HCT116 (cell line): ENCODE measurements at regions not wholly inside any gene's neighbourhood (a gene's known extent, or its start where the extent isn't known, plus 50 kb on each side); places are given as distances from the start of the nearest gene placed in this dataset.

Experiments
- ATAC-seq: fragments of 200-7000 bp; cut with Tn5 transposase; 2 replicates; pipeline ENCODE4 v1.9.1; 2020; ENCODE audit warnings: mild to moderate bottlenecking, moderate library complexity
- BruUV-seq: library from RNA; stranded (reverse); fragments of 400-500 nt; replicated peaks from 2 replicates; lab custom pipeline; 2021; lab: Mats Ljungman, UMichigan
- CTCF ChIA-PET: fragments of 300-600 bp; sonication (Branson Sonifier 250); formaldehyde crosslinking; loops from one replicate; lab custom pipeline; 2021; ENCODE audit warnings: antibody characterized with exemption; lab: Charles Lee
- POLR2A ChIA-PET: fragments of 300-600, 350-600 bp; sonication (Branson Sonifier 250); formaldehyde crosslinking; loops from one replicate; lab custom pipeline; 2021; ENCODE audit warnings: antibody characterized with exemption; lab: Charles Lee
- RAD21 ChIA-PET, 2 experiments: fragments of 300-600 bp; sonication (Branson Sonifier 250); formaldehyde crosslinking; loops; one replicate each; lab custom pipeline; 2023; ENCODE audit warnings: low total read pairs in 2 of 2; ENCODE audit not compliant: uncharacterized antibody in 2 of 2, unreplicated experiment in 2 of 2, low non-redundant PET in 1 of 2; lab: Charles Lee
- DNase-seq: peaks from one replicate; pipeline ENCODE4 v3.0.0-alpha.2; 2010; ENCODE audit warnings: low read depth, low spot score
- H2AFZ ChIP-seq: fragments of 200-600 bp; shearing (Covaris generic), sonication (generic); 2 replicates; pipeline ENCODE4 v1.6.1; 2017; ENCODE audit warnings: low read depth, mixed run types, mixed read lengths, antibody characterized with exemption, low read length; ENCODE audit not compliant: poor library complexity, severe bottlenecking
- H3K27ac ChIP-seq: 2 replicates; pipeline ENCODE4 v1.5.1; 2012; ENCODE audit warnings: low read depth, low read length
- H3K27me3 ChIP-seq: fragments of 200-600 bp; sonication (generic); 2 replicates; pipeline ENCODE4 v1.6.1; 2016; ENCODE audit warnings: mixed run types, low read length, mixed read lengths; ENCODE audit not compliant: insufficient read depth
- H3K36me3 ChIP-seq, 2 experiments: fragments of 200-500 bp in 1 of 2; fragments of 200-600 bp in 1 of 2; sonication (Bioruptor generic) in 1 of 2; sonication (generic) in 1 of 2; 2 replicates each; pipeline versions ENCODE4 v1.5.1 to v1.6.1; 2014 to 2016; ENCODE audit warnings: low read length in 2 of 2, inconsistent platforms in 1 of 2, mixed read lengths in 1 of 2, mixed run types in 1 of 2; ENCODE audit not compliant: insufficient read depth in 2 of 2, control insufficient read depth in 1 of 2
- H3K4me1 ChIP-seq, 2 experiments: fragments of 200-600 bp in 1 of 2; sonication (generic) in 1 of 2; 2 replicates each; pipeline versions ENCODE4 v1.5.1 to v1.6.1; 2012 to 2017; ENCODE audit warnings: low read length in 2 of 2, inconsistent platforms in 1 of 2, mild to moderate bottlenecking in 1 of 2, mixed read lengths in 1 of 2, mixed run types in 1 of 2, moderate library complexity in 1 of 2; ENCODE audit not compliant: insufficient read depth in 2 of 2, control insufficient read depth in 1 of 2
- H3K4me2 ChIP-seq: fragments of 200-600 bp; sonication (generic); 2 replicates; pipeline ENCODE4 v1.6.1; 2017; ENCODE audit warnings: mixed run types, low read length, mixed read lengths
- H3K4me3 ChIP-seq, 2 experiments: fragments of 200-600 bp in 1 of 2; sonication (generic) in 1 of 2; replicated peaks in 1 of 2; 2 replicates each; pipeline ENCODE4 v1.5.1; 2011 to 2016; ENCODE audit warnings: low read length in 2 of 2, control low read depth in 1 of 2, low read depth in 1 of 2, mild to moderate bottlenecking in 1 of 2, mixed read lengths in 1 of 2, mixed run types in 1 of 2
- H3K79me2 ChIP-seq: fragments of 200-600 bp; sonication (generic); 2 replicates; pipeline ENCODE4 v1.6.1; 2017; ENCODE audit warnings: mild to moderate bottlenecking, mixed run types, low read length, moderate library complexity, mixed read lengths; ENCODE audit not compliant: insufficient read depth
- H3K9ac ChIP-seq: fragments of 200-600 bp; sonication (generic); 2 replicates; pipeline ENCODE4 v1.6.1; 2016; ENCODE audit warnings: low read length, mixed read lengths
- H3K9me2 ChIP-seq: fragments of 200-600 bp; sonication (generic), shearing (Covaris generic); 2 replicates; pipeline ENCODE4 v1.6.1; 2017; ENCODE audit warnings: mixed run types, mild to moderate bottlenecking, moderate library complexity; ENCODE audit not compliant: insufficient read depth
- H3K9me3 ChIP-seq, 2 experiments: fragments of 200-500 bp in 1 of 2; fragments of 200-600 bp in 1 of 2; sonication (Bioruptor generic) in 1 of 2; sonication (generic) in 1 of 2; 2 replicates each; pipeline ENCODE4 v1.6.1; 2014 to 2017; ENCODE audit warnings: low read length in 2 of 2, mixed read lengths in 2 of 2, inconsistent platforms in 1 of 2, low read depth in 1 of 2, mild to moderate bottlenecking in 1 of 2, mixed run types in 1 of 2, moderate library complexity in 1 of 2; ENCODE audit not compliant: control insufficient read depth in 1 of 2, insufficient read depth in 1 of 2
- H4K20me1 ChIP-seq: fragments of 200-600 bp; sonication (generic), shearing (Covaris generic); 2 replicates; pipeline ENCODE4 v1.6.1; 2017; ENCODE audit warnings: mixed run types, mild to moderate bottlenecking, moderate library complexity; ENCODE audit not compliant: insufficient read depth
- ATF3 ChIP-seq: IDR thresholded peaks from 2 replicates; pipeline ENCODE4 v1.6.1; 2012
- CBX3 ChIP-seq: IDR thresholded peaks from 2 replicates; pipeline ENCODE4 v1.6.1; 2012; ENCODE audit warnings: low read depth
- CEBPB ChIP-seq: IDR thresholded peaks from 2 replicates; pipeline ENCODE4 v1.6.1; 2012; ENCODE audit warnings: low read depth
- CTCF ChIP-seq, 3 experiments: fragments of 200-600 bp in 1 of 3; sonication (generic) in 1 of 3; IDR thresholded peaks in 2 of 3; conservative IDR thresholded peaks in 1 of 3; 2 replicates each; pipeline ENCODE4 v1.5.1; 2012 to 2017; ENCODE audit warnings: low read depth in 2 of 3, low read length in 2 of 3, antibody characterized with exemption in 1 of 3, borderline replicate concordance in 1 of 3, control low read depth in 1 of 3, mild to moderate bottlenecking in 1 of 3, mixed read lengths in 1 of 3, mixed run types in 1 of 3, moderate library complexity in 1 of 3; ENCODE audit not compliant: insufficient read depth in 1 of 3
- EGR1 ChIP-seq: IDR thresholded peaks from 2 replicates; pipeline ENCODE4 v1.6.1; 2012; ENCODE audit warnings: low read depth
- ELF1 ChIP-seq: IDR thresholded peaks from 2 replicates; pipeline ENCODE4 v1.6.1; 2012; ENCODE audit warnings: low read depth, borderline replicate concordance
- MAX ChIP-seq: IDR thresholded peaks from 2 replicates; pipeline ENCODE4 v1.6.1; 2012
- POLR2A ChIP-seq: IDR thresholded peaks from 2 replicates; pipeline ENCODE4 v1.7.0; 2011; ENCODE audit warnings: borderline replicate concordance; ENCODE audit not compliant: insufficient read depth, insufficient read length; ENCODE audit errors: extremely low read depth
- POLR2AphosphoS5 ChIP-seq: IDR thresholded peaks from 2 replicates; pipeline ENCODE4 v1.6.1; 2011; ENCODE audit warnings: mild to moderate bottlenecking, low read depth, low read length, moderate library complexity
- RAD21 ChIP-seq: IDR thresholded peaks from 2 replicates; pipeline ENCODE4 v1.6.1; 2012; ENCODE audit warnings: low read depth, mild to moderate bottlenecking
- REST ChIP-seq: IDR thresholded peaks from 2 replicates; pipeline ENCODE4 v1.6.1; 2012; ENCODE audit warnings: low read depth
- SIN3A ChIP-seq: IDR thresholded peaks from 2 replicates; pipeline ENCODE4 v1.6.1; 2012; ENCODE audit warnings: low read depth
- SRF ChIP-seq: IDR thresholded peaks from 2 replicates; pipeline ENCODE4 v1.6.1; 2012; ENCODE audit warnings: low read depth
- TCF7L2 ChIP-seq: IDR thresholded peaks from 2 replicates; pipeline ENCODE4 v1.7.0; 2011; ENCODE audit warnings: borderline replicate concordance, inconsistent platforms; ENCODE audit not compliant: insufficient read depth, insufficient read length; ENCODE audit errors: extremely low read depth
- YY1 ChIP-seq: IDR thresholded peaks from 2 replicates; pipeline ENCODE4 v1.6.1; 2011; ENCODE audit warnings: low read length, low read depth, moderate library complexity, mild to moderate bottlenecking; ENCODE audit not compliant: insufficient replicate concordance; ENCODE audit errors: extremely low read depth
- ZBTB33 ChIP-seq: IDR thresholded peaks from 2 replicates; pipeline ENCODE4 v1.6.1; 2011; ENCODE audit warnings: mild to moderate bottlenecking, low read length, moderate library complexity; ENCODE audit not compliant: insufficient replicate concordance; ENCODE audit errors: extremely low read depth
- ZNF274 ChIP-seq: fragments of 200-500 bp; sonication (Bioruptor generic); IDR thresholded peaks from 2 replicates; pipeline ENCODE4 v1.6.1; 2014; ENCODE audit warnings: mild to moderate bottlenecking, low read depth, low read length, inconsistent platforms
- intact Hi-C: fragments of 100-400 bp; cut with micrococcal nuclease; formaldehyde crosslinking; loops from 2 replicates; pipeline ENCODE4 v1.10.0; 2022

- ChIA-PET CTCF (interaction anchor here (1.3 to 1.4 kb wide), 2 partner anchors 13 to 332 kb away, joined by 3 to 4 read pairs; no protein-coding TSS in a partner anchor), POLR2A (no interaction called here), RAD21 (no interaction called here)
- intact Hi-C loops, result loop anchor here (10.0 kb wide), 1 partner anchor 406 kb away; no protein-coding TSS in a partner anchor
- no peaks in the 10 kb centered on the region for H3K4me1 ChIP-seq
- H3K9me3 ChIP-seq, result no peaks in the 10 kb centered on the region
- H3K27me3 ChIP-seq, result no peaks in the 10 kb centered on the region
- H3K9ac ChIP-seq, result no peak overlapping the region
- no peak overlapping the region for H3K27ac ChIP-seq
- no peaks in the 10 kb centered on the region for H4K20me1 ChIP-seq
- H3K9me2 ChIP-seq, result no peaks in the 10 kb centered on the region
- no peak overlapping the region for H3K4me3 ChIP-seq
- H3K4me2 ChIP-seq, result no peak overlapping the region
- TF ChIP-seq REST (no peak), ELF1 (no peak), POLR2A (no peak), POLR2AphosphoS5 (no peak), CBX3 (no peak), EGR1 (no peak), ATF3 (no peak), RAD21 (no peak), CTCF (IDR thresholded peaks at IDR 0.05 in 2 of 3, conservative IDR thresholded peaks at IDR 0.05 in 1 of 3; ENCODE audit: borderline replicate concordance in 1 of 3, insufficient read depth in 1 of 3, low read depth in 2 of 3, low read length in 2 of 3) (no peak), SIN3A (no peak), SRF (no peak), ZNF274 (no peak), YY1 (no peak), MAX (no peak), CEBPB (no peak), TCF7L2 (no peak), ZBTB33 (no peak)
- ATAC-seq (no peak), DNase-seq (no peak)
- H2AFZ ChIP-seq, result no peak overlapping the region
- no peaks in the 10 kb centered on the region for H3K79me2 ChIP-seq
- BruUV-seq, result no TSS peak
- H3K36me3 ChIP-seq, result no peaks in the 10 kb centered on the region
These were observed 156.0 kb upstream of the ARHGAP5 start for GRCh38 chr14:31920989-31921650.
